Embryonic facial prominence (tissue), 1 donor: ENCODE measurements at regions not wholly inside any gene's neighbourhood (a gene's known extent, or its start where the extent isn't known, plus 50 kb on each side); places are given as distances from the start of the nearest gene placed in this dataset.
"Not testable (repeated sequence)": the region's sequence is repeated elsewhere in the genome, so short reads cannot be mapped to it uniquely, and the experiment has no call there.

Experiments used
- DNase-seq: peaks from one replicate; pipeline ENCODE4 v3.0.0-alpha.2; 2016; ENCODE audit errors: extremely low spot score

DNA sequence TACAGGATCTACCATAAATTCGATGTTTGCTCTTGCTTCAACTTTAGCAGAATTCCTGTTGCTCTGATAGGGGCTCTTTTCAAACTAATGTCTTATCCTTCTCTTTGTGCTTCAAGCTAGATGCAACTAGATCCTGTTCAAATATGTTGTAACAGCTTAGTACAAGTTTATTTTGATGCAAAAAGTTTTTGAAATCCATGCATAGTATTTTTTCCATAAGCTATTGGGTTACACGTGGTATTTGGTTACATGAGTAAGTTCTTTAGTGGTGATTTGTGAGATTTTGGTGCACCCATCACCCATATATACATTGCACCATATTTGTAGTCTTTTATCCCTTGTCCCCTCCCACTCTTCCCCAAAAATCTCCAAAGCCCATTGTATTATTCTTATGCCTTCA lies 907.7 kb downstream of the LTN1 start:
- DNase-seq: no peak

- DNase-seq: no peak
Observed at GRCh38 chr21:28083350-28083749, 909.3 kb downstream of the LTN1 start.

GRCh38 chr21:28078126-28078525 lies 914.6 kb downstream of the LTN1 start:
- no peak for DNase-seq

GRCh38 chr21:28074676-28075075 lies 918.0 kb downstream of the LTN1 start:
- DNase-seq: no peak

DNA sequence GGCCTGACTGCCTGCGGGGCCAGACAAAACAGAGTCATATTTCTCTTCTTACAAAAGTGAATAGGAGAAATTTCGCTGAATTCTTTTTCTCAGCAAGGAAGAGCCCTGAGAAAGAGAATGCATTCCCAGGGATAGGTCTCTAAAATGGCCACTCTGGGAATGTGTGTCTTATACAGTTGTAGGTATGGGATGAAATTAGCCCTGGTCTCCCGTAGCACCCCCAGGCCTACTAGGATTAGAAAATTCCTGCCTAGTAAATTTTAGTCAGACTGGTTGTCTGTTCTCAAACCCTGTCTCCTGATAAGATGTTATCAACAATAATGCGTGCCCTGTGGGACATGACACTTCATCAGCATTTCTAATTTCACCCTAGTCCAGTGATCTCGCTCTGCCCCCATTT lies 920.1 kb downstream of the LTN1 start:
- DNase-seq: no peak

DNA sequence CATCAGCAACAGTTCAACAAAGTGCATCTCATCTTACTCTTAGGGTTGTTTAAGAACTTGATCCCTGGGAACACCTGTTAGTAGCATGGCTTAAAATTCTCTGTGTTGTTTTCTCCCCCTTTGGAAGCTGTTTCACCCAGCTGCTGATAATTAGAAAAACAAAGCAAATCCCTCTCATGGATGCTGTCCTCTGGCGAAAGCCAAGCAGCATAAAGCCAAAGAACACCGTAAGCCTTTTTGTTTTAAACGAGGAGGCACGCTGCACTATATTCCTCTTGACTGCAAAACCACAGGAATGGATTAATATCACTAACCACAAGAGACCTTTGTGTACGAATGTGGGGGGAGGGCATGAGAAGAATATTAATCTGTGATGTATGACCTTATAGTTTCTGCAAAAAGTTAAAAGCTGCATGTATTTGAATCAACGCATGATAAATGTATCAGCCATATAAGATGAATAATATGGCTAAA lies 923.2 kb downstream of the LTN1 start:
- DNase-seq: no peak

GRCh38 chr21:28068455-28069358 lies 924.0 kb downstream of the LTN1 start:
- no peak for DNase-seq

DNA sequence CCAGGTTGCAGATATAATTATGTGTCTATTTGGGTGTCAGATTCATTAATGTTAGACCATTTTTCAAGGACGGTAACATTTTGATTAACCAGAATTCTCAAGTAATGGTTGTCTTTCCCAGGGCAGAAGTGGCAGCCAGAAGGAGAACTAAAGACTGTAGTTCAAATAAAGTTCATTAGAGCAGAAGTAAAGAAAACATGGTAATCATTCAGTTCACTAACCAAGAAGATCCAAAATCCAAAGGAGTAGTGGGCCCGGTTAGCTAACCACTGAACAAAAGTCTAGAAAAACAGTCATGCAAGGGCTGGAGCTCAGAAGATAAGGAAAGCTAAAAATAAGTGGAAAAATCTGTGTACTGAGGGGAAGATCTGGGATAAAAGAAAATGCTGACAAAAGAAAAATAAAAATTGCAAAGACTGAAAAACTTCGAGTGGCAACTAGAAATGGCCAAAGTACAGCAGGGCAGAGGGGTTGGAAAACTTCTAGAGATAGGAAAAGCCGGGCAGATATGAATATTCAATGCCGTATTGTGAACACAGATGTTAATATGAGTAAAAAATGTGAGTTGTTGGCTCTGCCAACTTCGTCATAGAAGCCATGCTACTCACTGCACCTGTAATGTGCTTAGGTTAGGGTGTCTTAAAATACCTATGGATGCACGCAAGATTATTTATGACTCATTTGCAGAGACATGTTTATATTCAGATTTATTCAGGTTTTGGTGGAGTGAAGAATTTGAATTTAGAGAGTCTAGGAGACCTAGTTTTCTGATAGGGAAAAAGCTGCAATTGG lies 925.9 kb downstream of the LTN1 start:
- DNase-seq: no peak

- DNase-seq: no peak
Observed at GRCh38 chr21:28066076-28066475, 926.6 kb downstream of the LTN1 start.

DNA sequence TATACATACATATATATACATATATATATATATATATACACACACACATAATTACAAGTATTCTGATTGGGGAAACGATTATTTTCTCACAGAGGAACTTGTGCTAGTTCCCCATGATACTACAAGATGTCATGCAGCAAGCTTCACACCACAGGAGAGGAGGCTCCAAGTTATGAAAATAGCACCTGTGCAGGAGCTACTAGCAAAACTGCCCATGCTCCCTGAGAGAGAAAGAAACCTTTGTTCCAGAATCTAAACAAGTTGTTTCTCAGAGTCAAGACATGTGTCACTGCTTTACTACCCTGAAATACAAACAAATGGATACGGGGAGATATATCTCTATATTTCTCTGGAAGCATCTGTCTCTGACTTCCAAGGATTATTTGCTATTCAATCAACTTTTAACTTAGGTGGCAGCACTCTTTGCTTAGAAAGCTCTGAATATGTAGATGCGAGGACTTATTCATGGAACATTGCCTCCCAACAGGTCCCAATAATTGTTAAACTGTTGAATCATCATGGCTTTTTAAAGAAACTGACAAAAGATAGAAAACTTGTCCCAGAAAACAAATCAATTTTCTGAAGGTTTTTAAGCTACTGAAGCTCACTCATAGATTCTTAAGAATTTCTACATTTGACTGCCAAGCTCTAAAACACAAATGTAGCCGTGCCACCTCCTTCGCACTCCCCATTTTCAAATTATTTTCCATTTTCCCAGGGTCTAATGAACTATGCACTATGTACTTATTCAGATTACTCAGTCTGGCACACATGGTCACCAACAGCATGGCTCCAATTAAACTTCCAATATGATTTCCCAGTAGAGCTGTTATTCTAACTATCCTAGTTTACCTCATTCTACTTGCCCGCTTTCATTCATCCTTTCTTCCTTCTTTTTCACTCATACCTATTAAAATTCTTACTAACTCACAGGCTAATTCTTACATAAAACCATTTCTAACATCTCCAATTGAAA lies 929.1 kb downstream of the LTN1 start:
- DNase-seq: no peak

- not testable (repeated sequence) for DNase-seq
Observed at GRCh38 chr21:28052956-28053355, 939.7 kb downstream of the LTN1 start.

- peak; percentile 63 for DNase-seq
Observed at GRCh38 chr21:28051649-28052048, 941.0 kb downstream of the LTN1 start.

DNA sequence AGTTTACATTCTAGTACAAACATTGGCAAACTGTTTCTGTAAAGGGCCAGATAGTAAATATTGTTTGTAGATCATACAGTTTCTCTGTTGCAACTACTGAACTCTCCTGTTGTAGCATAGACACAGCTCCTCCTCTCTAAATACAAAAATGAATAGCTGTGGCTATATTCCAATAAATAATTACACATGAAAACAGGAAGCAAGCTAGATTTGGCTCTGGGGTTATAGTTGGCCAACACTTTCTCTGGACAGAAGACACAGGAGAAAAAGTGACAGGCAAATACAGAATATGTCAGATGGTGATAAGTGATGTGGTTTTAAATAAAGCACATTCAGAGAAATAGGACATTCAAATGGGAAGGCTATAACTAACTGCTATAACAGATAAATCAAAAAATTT lies 957.0 kb downstream of the LTN1 start:
- not testable (repeated sequence) for DNase-seq

- DNase-seq: not testable (repeated sequence)
Observed at GRCh38 chr21:28034916-28035315, 957.8 kb downstream of the LTN1 start.

- not testable (repeated sequence) for DNase-seq
Observed at GRCh38 chr21:28034334-28034733, 958.3 kb downstream of the LTN1 start.

GRCh38 chr21:28032652-28033051 lies 960.0 kb downstream of the LTN1 start:
- not testable (repeated sequence) for DNase-seq

DNA sequence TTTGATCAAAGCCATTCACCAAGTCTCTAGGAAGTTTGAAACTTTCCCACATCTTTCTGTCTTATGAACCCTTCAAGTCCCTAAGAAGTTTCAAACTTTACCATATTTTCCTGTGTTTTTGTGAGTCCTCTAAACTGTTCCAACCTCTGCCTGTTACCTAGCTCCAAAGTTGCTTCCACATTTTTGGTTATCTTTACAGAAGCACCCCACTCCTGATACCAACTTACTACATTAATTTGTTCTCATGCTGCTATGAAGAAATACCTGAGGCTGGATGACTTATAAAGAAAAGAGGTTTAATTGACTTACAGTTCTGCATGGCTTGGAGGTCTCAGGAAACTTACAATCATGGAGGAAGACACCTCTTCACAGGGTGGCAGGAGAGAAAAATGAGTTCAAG lies 961.6 kb downstream of the LTN1 start:
- not testable (repeated sequence) for DNase-seq

- DNase-seq: no peak
Observed at GRCh38 chr21:28025111-28025510, 967.6 kb downstream of the LTN1 start.

GRCh38 chr21:28018741-28019669 lies 973.7 kb downstream of the LTN1 start:
- no peak for DNase-seq

DNA sequence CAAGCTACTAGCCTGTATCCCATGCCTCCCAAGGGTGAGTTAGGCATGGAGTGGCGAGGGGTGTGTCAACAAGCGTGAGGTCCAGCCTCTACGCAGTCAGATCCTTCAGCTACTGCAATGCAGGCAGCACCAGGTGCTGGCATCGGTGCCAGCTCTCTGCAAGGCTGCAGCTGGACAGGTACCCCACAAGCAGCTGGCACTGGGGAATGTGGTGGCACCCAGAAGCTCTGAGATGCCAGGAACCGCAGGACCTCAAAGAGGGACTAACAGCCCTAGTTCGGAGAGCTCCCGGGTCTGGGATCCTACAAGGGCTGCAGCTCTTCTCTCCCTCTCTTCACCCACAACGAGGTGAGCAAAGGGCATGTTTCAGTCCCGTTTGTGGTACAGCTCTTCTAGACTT lies 974.5 kb downstream of the LTN1 start:
- no peak for DNase-seq
